ENCODE measurements at regions not wholly inside any gene's neighbourhood (a gene's known extent, or its start where the extent isn't known, plus 50 kb on each side); places are given as distances from the start of the nearest gene placed in this dataset.
"Not testable (repeated sequence)": the region's sequence is repeated elsewhere in the genome, so short reads cannot be mapped to it uniquely, and the experiment has no call there.

DNA sequence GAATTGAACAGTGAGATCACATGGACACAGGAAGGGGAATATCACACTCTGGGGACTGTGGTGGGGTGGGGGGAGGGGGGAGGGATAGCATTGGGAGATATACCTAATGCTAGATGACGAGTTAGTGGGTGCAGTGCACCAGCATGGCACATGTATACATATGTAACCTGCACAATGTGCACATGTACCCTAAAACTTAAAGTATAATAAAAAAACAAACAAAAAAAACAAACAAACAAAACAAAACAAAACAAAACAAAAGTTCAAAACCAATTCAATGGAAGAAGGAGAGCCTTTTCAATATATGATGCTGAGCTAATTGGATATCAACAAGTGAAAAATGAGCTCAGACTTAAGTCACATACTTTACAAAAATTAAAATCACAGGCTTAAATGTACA, 592.8 kb downstream of the CBLN4 start:
- not testable (repeated sequence) for DNase-seq (ENCODE audit: low spot score)

- DNase-seq (ENCODE audit: low spot score) = no peak
Observed at GRCh38 chr20:55406891-55407290, 598.4 kb downstream of the CBLN4 start.

DNA sequence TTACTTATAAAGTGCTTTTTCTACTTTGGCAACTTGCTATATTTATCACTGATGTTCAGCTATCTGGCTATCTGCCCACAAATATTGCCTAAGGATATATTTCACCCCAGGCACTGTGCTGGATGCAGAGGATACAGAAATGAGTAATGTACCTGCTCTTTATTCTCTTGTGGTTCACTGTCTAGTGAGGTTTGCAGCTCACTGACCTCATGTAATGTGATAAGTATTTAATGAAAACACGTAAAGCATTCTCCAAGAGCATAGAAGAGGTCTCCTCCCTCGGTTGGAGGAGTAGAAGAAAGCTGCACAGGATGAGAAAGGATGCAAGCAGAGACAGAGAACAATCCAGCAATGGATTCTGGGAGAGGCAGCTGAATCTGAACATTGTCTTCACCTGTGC, 610.7 kb downstream of the CBLN4 start:
- no peak for DNase-seq (ENCODE audit: low spot score)

GRCh38 chr20:55390791-55391190, 614.5 kb downstream of the CBLN4 start:
- no peak for DNase-seq (ENCODE audit: low spot score)

DNA sequence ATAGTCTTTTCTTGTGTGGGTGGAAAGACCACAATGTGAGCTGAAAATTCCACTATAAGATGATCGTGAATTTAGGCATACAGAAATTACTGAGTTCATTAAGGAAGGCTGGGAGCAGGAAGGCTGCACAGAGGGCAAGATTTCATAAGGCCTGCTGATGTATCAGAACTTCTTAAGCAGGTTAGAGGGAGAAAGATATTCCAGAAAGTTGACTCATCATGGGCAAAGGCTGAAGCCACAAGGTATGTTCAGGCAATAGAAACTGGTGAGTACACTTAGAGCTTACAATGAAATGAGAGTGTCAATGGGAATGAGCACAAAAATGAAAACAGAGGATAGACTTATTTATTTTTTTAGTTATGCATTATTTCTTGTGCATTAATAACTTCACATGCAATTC, 618.6 kb downstream of the CBLN4 start:
- DNase-seq (ENCODE audit: low spot score) = peak; percentile 15

GRCh38 chr20:55375920-55376319, 629.4 kb downstream of the CBLN4 start:
- peak; percentile 6 for DNase-seq (ENCODE audit: low spot score)

- DNase-seq (ENCODE audit: low spot score) = no peak
Observed at GRCh38 chr20:55365745-55366144, 639.6 kb downstream of the CBLN4 start.

GRCh38 chr20:55360895-55361294, 644.4 kb downstream of the CBLN4 start:
- no peak for DNase-seq (ENCODE audit: low spot score)

DNA sequence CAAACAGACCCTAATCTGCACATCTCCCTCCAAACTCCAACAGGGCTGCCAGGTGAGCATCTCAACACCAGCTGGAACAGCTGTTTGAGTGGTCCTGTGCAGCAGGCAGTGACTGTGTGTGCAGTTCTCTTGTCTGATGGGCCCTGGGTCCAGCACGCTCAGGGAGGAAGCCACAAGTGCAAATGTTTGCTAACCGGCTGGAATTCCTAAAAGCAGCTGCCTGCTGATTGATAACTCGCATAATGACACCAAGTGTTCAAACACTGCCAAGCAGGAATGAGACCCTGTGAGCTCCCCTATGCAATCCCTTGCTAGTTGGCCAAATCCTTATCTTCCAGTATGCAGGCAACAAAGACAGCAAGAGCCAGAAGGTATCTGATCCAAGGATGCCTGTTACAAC, 650.6 kb downstream of the CBLN4 start:
- DNase-seq (ENCODE audit: low spot score) = no peak

DNA sequence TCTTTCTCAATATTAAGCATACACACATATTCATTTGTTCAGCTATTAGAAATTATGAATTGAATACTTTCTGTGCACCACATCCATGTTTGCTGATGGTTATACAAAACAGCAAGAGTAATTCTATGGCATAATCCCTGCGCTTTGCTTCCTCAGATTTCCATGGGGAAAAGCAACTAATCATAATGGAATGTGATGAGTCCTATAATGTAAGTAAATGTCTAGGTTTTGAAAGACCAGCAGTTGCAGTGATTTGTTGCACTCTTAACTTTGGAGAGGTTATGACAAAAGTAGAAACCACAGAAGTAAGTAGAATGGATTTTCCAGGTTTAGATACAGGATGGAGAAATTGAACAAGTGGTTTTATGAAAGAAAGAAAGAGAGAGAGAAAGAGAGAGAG, 652.1 kb downstream of the CBLN4 start:
- DNase-seq (ENCODE audit: low spot score) = no peak

DNA sequence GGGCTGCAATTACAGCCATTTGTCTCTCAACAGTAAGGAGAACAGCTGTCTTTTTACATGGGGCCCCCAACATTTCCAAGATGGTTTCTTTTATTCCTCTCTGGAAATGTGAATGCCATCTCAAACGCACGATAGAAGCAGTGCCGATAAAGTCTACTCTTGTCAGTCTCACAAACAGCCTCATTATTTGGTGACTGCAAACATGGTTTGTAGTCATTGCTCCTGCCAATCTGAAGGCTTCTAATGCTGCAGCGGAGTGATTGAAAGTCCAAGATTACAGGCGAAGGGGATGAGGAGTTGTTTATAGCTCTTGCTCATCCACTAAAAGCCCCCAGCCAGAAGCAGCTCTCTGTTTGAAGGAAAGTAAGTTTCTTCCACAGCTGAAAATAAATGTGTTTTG, 657.1 kb downstream of the CBLN4 start:
- no peak for DNase-seq (ENCODE audit: low spot score)

- no peak for DNase-seq (ENCODE audit: low spot score)
Observed at GRCh38 chr20:55342822-55343221, 662.5 kb downstream of the CBLN4 start.

DNA sequence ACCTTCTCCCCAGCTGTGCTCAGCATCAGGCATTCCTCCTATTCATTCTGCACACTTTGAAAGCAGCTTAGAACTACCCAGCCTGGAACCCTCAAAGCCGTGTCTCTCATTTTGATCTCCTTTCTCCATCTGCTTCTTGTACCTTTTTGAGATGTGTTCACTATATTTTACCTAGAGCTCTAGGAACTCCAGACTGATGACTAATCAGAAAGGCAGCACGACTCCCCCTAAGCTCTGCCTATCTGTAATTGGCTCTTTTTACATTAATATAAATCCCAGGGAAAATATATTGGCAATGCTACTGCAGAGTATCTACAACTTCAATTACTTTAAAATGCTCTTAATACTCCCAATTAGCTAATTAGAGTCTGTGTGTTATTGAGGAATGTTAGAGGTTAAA, 671.5 kb downstream of the CBLN4 start:
- DNase-seq (ENCODE audit: low spot score) = no peak

GRCh38 chr20:55329108-55329507, 676.2 kb downstream of the CBLN4 start:
- no peak for DNase-seq (ENCODE audit: low spot score)

DNA sequence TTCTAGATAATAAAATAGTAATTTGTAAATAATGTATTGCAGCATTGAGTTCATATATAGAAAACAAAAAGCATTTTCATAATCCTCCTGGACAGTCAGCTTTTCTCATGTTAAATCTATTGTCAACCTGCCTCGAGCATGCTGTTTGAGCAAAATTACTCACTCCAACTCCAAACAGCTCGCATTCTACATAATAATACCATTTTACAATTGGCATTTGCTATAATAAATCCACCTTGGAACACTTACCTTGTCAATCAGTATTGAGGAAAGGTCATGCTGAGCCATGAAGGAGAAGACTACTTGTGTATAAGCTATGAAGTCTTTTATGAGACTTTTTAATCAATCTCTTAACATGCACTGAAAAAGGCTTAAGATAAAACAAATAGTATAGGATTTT, 682.6 kb downstream of the CBLN4 start:
- DNase-seq (ENCODE audit: low spot score) = no peak

DNA sequence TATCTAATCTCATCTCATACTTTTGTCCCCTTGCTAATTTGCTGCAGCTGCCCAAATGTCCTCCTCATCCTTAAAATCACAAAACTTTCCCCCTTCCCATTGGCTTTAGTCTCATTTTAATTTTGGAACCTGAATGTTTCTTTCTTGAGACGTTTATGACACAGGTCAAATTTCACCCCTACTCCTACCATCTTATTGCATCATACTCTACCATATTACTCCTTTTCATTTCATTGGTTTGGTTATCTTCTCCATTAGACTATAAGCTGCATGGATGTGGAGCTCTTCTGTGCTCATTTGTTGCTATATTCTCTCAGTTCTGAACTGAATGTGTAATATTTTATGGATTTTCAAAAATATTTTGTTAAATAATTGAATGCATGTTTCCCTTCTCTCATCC, 688.6 kb downstream of the CBLN4 start:
- DNase-seq (ENCODE audit: low spot score) = no peak

- DNase-seq (ENCODE audit: low spot score) = not testable (repeated sequence)
Observed at GRCh38 chr20:55310844-55311243, 694.5 kb downstream of the CBLN4 start.

DNA sequence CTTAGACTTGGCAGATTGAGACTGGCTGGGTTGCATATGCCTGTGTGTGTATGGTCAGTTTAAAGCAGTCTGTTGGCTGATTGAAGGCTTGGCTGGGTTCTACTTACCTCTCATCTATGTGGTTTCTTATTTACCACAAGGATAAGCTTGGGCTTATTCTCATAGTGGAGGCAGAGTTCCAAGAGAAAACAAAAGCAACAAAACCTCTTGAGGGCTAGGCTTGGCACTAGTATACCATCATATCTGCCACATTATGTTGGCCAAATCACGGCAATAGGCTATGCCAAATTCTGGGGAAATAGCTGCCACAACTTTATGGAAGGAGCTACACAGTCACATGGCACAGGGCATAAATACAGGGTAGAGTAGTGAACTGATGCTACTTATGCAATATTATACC, 714.1 kb downstream of the CBLN4 start:
- DNase-seq (ENCODE audit: low spot score) = no peak

- DNase-seq (ENCODE audit: low spot score) = no peak
Observed at GRCh38 chr20:55283889-55284288, 721.4 kb downstream of the CBLN4 start.

GRCh38 chr20:55273149-55273548, 732.2 kb downstream of the CBLN4 start:
- no peak for DNase-seq (ENCODE audit: low spot score)

DNA sequence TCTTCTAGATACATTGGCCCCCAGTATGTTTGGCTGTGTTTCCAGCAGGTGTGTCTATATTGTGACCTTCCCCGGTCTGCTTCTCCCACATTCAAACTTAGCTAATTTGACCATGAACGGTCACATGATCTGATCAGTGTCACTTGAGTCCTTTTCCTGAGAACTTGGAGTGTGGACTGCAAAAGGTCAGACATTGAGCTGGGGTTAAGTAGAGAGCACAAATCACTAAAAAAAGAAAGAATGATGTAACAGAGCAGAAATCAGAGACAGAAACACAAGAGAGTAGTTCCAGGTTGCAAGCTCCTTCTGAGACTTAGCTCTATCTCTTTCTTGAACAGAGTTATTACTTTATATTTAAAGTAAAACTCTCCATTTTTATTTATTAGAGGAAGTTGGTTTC, 733.9 kb downstream of the CBLN4 start:
- DNase-seq (ENCODE audit: low spot score) = no peak

GRCh38 chr20:55269913-55270312, 735.4 kb downstream of the CBLN4 start:
- no peak for DNase-seq (ENCODE audit: low spot score)

GRCh38 chr20:55266361-55266760, 739.0 kb downstream of the CBLN4 start:
- DNase-seq (ENCODE audit: low spot score) = no peak

GRCh38 chr20:55264703-55265239, 740.5 kb downstream of the CBLN4 start:
- no peak for DNase-seq (ENCODE audit: low spot score)

DNA sequence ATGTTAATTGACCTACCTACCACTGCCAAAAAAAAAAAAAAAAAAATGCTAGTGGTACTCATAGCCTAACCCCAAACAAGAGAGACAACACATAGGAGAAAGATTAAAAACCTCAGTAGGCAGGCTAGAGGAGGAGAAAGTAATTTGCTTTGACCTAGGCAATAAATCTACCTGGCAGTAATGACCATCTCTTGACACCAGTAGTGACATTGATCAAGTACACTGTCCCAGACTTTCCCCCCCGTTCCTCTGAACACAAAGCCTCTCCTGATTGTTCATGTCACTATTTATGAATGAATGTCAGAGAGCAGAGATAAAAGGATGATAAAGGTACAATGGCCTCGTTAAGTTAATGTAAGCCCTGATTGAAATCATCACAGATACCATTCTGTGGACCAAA, 746.8 kb downstream of the CBLN4 start:
- no peak for DNase-seq (ENCODE audit: low spot score)

All from SW480 (cell line).